Left lung (tissue), 4 donors: ENCODE measurements at regions not wholly inside any gene's neighbourhood (a gene's known extent, or its start where the extent isn't known, plus 50 kb on each side); places are given as distances from the start of the nearest gene placed in this dataset.

Experiments
- ATAC-seq: fragments of 200-7000 bp; cut with Tn5 transposase; one replicate; pipeline ENCODE4 v1.9.1; 2020; ENCODE audit warnings: moderate library complexity
- DNase-seq, 4 donors: peaks; one replicate each; pipeline ENCODE4 v3.0.0-alpha.2; 2013 to 2020
- H3K27ac ChIP-seq, 2 donors: fragments of 200-600 bp; sonication (generic) in 1 of 2; one replicate each; pipeline versions ENCODE4 v1.5.0 to v1.8.0; 2020 to 2021
- H3K27me3 ChIP-seq, 2 donors: fragments of 200-600 bp; sonication (generic) in 1 of 2; one replicate each; pipeline versions ENCODE4 v1.5.0 to v1.8.0; 2020 to 2021
- H3K36me3 ChIP-seq, 2 donors: fragments of 200-600 bp; sonication (generic) in 1 of 2; one replicate each; pipeline versions ENCODE4 v1.5.0 to v1.8.0; 2020 to 2021
- H3K4me1 ChIP-seq, 2 donors: fragments of 200-600 bp; one replicate each; pipeline ENCODE4 v1.8.0; 2021
- H3K4me3 ChIP-seq, 2 donors: fragments of 200-600 bp; sonication (generic) in 1 of 2; one replicate each; pipeline versions ENCODE4 v1.5.0 to v1.8.0; 2020 to 2021; ENCODE audit warnings: mild to moderate bottlenecking in 1 of 2
- H3K9me3 ChIP-seq, 2 donors: fragments of 200-600 bp; sonication (generic) in 1 of 2; one replicate each; pipeline versions ENCODE4 v1.5.0 to v1.8.0; 2020 to 2021
- CTCF ChIP-seq, 2 donors: fragments of 200-600 bp; sonication (generic) in 1 of 2; IDR thresholded peaks; one replicate each; pipeline versions ENCODE4 v1.5.0 to v1.8.0; 2021; ENCODE audit warnings: antibody characterized with exemption in 2 of 2
- intact Hi-C, 2 donors: fragments of 100-400 bp; cut with DNase I; formaldehyde crosslinking; loops; one replicate each; pipeline versions ENCODE4 v1.11.2 to v1.14.2; 2022
- donor health status: DM: no; HTN: yes; CAD: no.
- donor health status: DM: no; HTN: no; CAD: no.

- peaks cover 0 to 2% of the 10 kb centered on the region in 2 donors for H3K9me3 ChIP-seq
- H3K27me3 ChIP-seq: no peaks in the 10 kb centered on the region
- H3K36me3 ChIP-seq: no peaks in the 10 kb centered on the region
- H3K27ac ChIP-seq: no peak overlapping the region
- no peak for ATAC-seq
- no peak for DNase-seq
- H3K4me1 ChIP-seq: no peaks in the 10 kb centered on the region
- intact Hi-C loops: no loop called here
- no peak for TF ChIP-seq CTCF (IDR thresholded peaks at IDR 0.05)
- H3K4me3 ChIP-seq: no peak overlapping the region
These were observed 283.6 kb upstream of the SGCD start for GRCh38 chr5:156043351-156043750.

- H3K9me3 ChIP-seq: peaks cover 0 to 4% of the 10 kb centered on the region in 2 donors
- no peak overlapping the region for H3K27ac ChIP-seq
- ATAC-seq (no peak), DNase-seq (no peak)
- no peaks in the 10 kb centered on the region for H3K36me3 ChIP-seq
- H3K4me3 ChIP-seq: no peak overlapping the region
- TF ChIP-seq CTCF (IDR thresholded peaks at IDR 0.05): no peak
- intact Hi-C loops: no loop called here
- no peaks in the 10 kb centered on the region for H3K4me1 ChIP-seq
- H3K27me3 ChIP-seq: no peaks in the 10 kb centered on the region
These were observed 275.0 kb upstream of the SGCD start for GRCh38 chr5:156051972-156052371.

GRCh38 chr5:156052656-156053055 is 274.3 kb upstream of the SGCD start:
- no peak overlapping the region for H3K4me3 ChIP-seq
- no peaks in the 10 kb centered on the region for H3K4me1 ChIP-seq
- DNase-seq (no peak), ATAC-seq (no peak)
- H3K27me3 ChIP-seq: no peaks in the 10 kb centered on the region
- no peak for TF ChIP-seq CTCF (IDR thresholded peaks at IDR 0.05)
- H3K36me3 ChIP-seq: no peaks in the 10 kb centered on the region
- intact Hi-C loops: no loop called here
- H3K9me3 ChIP-seq: peaks cover 0 to 4% of the 10 kb centered on the region in 2 donors
- H3K27ac ChIP-seq: no peak overlapping the region

- H3K36me3 ChIP-seq: no peaks in the 10 kb centered on the region
- no peak overlapping the region for H3K27ac ChIP-seq
- no peak for DNase-seq
- H3K9me3 ChIP-seq: peaks cover 0 to 3% of the 10 kb centered on the region in 2 donors
- no peak for TF ChIP-seq CTCF (IDR thresholded peaks at IDR 0.05)
- no peak overlapping the region for H3K4me3 ChIP-seq
- no peaks in the 10 kb centered on the region for H3K4me1 ChIP-seq
- intact Hi-C loops: no loop called here
- no peaks in the 10 kb centered on the region for H3K27me3 ChIP-seq
- ATAC-seq: no peak
These were observed 273.9 kb upstream of the SGCD start for GRCh38 chr5:156053056-156053455.

GRCh38 chr5:156076912-156077311 is 250.1 kb upstream of the SGCD start:
- H3K9me3 ChIP-seq: peaks cover 0 to 22% of the 10 kb centered on the region in 2 donors
- no peak overlapping the region for H3K27ac ChIP-seq
- no peak for ATAC-seq
- no peak for TF ChIP-seq CTCF (IDR thresholded peaks at IDR 0.05)
- H3K4me1 ChIP-seq: no peaks in the 10 kb centered on the region
- no peak overlapping the region for H3K4me3 ChIP-seq
- no peaks in the 10 kb centered on the region for H3K36me3 ChIP-seq
- no peak for DNase-seq
- H3K27me3 ChIP-seq: no peaks in the 10 kb centered on the region
- intact Hi-C loops: no loop called here
